ENCODE measurements at regions not wholly inside any gene's neighbourhood (a gene's known extent, or its start where the extent isn't known, plus 50 kb on each side); places are given as distances from the start of the nearest gene placed in this dataset.
"Not testable (repeated sequence)": the region's sequence is repeated elsewhere in the genome, so short reads cannot be mapped to it uniquely, and the experiment has no call there.

- no peak for DNase-seq
- in situ Hi-C loops (cut with MboI; ENCODE audit: low pct_unique_long_range_greater_than_20kb, low sequenced_read_pairs) = no loop called here
Measured at GRCh38 chr3:168981396-168981795, 682.1 kb downstream of the MECOM start.

GRCh38 chr3:168977716-168978374 lies 685.7 kb downstream of the MECOM start:
- DNase-seq = no peak
- in situ Hi-C loops (cut with MboI; ENCODE audit: low pct_unique_long_range_greater_than_20kb, low sequenced_read_pairs) = no loop called here

- DNase-seq = no peak
- in situ Hi-C loops (cut with MboI; ENCODE audit: low pct_unique_long_range_greater_than_20kb, low sequenced_read_pairs) = no loop called here
Measured at GRCh38 chr3:168976969-168977368, 686.5 kb downstream of the MECOM start.

GRCh38 chr3:168975576-168975975 lies 687.9 kb downstream of the MECOM start:
- DNase-seq = no peak
- in situ Hi-C loops (cut with MboI; ENCODE audit: low pct_unique_long_range_greater_than_20kb, low sequenced_read_pairs) = no loop called here

- in situ Hi-C loops (cut with MboI; ENCODE audit: low pct_unique_long_range_greater_than_20kb, low sequenced_read_pairs) = no loop called here
- DNase-seq = no peak
Measured at GRCh38 chr3:168974617-168975403, 688.7 kb downstream of the MECOM start.

- in situ Hi-C loops (cut with MboI; ENCODE audit: low pct_unique_long_range_greater_than_20kb, low sequenced_read_pairs) = no loop called here
- DNase-seq = no peak
Measured at GRCh38 chr3:168973897-168974296, 689.6 kb downstream of the MECOM start.

- no peak for DNase-seq
- in situ Hi-C loops (cut with MboI; ENCODE audit: low pct_unique_long_range_greater_than_20kb, low sequenced_read_pairs) = no loop called here
Measured at GRCh38 chr3:168973206-168973605, 690.3 kb downstream of the MECOM start.

- no peak for DNase-seq
- in situ Hi-C loops (cut with MboI; ENCODE audit: low pct_unique_long_range_greater_than_20kb, low sequenced_read_pairs) = no loop called here
Measured at GRCh38 chr3:168968609-168969008, 694.9 kb downstream of the MECOM start.

- in situ Hi-C loops (cut with MboI; ENCODE audit: low pct_unique_long_range_greater_than_20kb, low sequenced_read_pairs) = no loop called here
- no peak for DNase-seq
Measured at GRCh38 chr3:168964736-168965135, 698.8 kb downstream of the MECOM start.

- DNase-seq = no peak
- in situ Hi-C loops (cut with MboI; ENCODE audit: low pct_unique_long_range_greater_than_20kb, low sequenced_read_pairs) = no loop called here
Measured at GRCh38 chr3:168961271-168961670, 702.2 kb downstream of the MECOM start.

- in situ Hi-C loops (cut with MboI; ENCODE audit: low pct_unique_long_range_greater_than_20kb, low sequenced_read_pairs) = no loop called here
- DNase-seq = no peak
Measured at GRCh38 chr3:168959731-168960130, 703.8 kb downstream of the MECOM start.

GRCh38 chr3:168958466-168958865 lies 705.0 kb downstream of the MECOM start:
- in situ Hi-C loops (cut with MboI; ENCODE audit: low pct_unique_long_range_greater_than_20kb, low sequenced_read_pairs) = no loop called here
- no peak for DNase-seq

GRCh38 chr3:168956076-168956475 lies 707.4 kb downstream of the MECOM start:
- in situ Hi-C loops (cut with MboI; ENCODE audit: low pct_unique_long_range_greater_than_20kb, low sequenced_read_pairs) = no loop called here
- DNase-seq = no peak

GRCh38 chr3:168952551-168952950 lies 711.0 kb downstream of the MECOM start:
- DNase-seq = peak; percentile 8

GRCh38 chr3:168951884-168952283 lies 711.6 kb downstream of the MECOM start:
- in situ Hi-C loops (cut with MboI; ENCODE audit: low pct_unique_long_range_greater_than_20kb, low sequenced_read_pairs) = no loop called here
- DNase-seq = no peak

More at GRCh38 chr3:168952551-168952950, 711.0 kb downstream of the MECOM start:
- in situ Hi-C loops (cut with MboI; ENCODE audit: low pct_unique_long_range_greater_than_20kb, low sequenced_read_pairs) = no loop called here

GRCh38 chr3:168951368-168951767 lies 712.1 kb downstream of the MECOM start:
- DNase-seq = no peak

GRCh38 chr3:168950622-168951021 lies 712.9 kb downstream of the MECOM start:
- no peak for DNase-seq
- in situ Hi-C loops (cut with MboI; ENCODE audit: low pct_unique_long_range_greater_than_20kb, low sequenced_read_pairs) = no loop called here

More at GRCh38 chr3:168951368-168951767, 712.1 kb downstream of the MECOM start:
- in situ Hi-C loops (cut with MboI; ENCODE audit: low pct_unique_long_range_greater_than_20kb, low sequenced_read_pairs) = no loop called here

GRCh38 chr3:168939651-168940238 lies 723.8 kb downstream of the MECOM start:
- in situ Hi-C loops (cut with MboI; ENCODE audit: low pct_unique_long_range_greater_than_20kb, low sequenced_read_pairs) = no loop called here
- no peak for DNase-seq

GRCh38 chr3:168933614-168934013 lies 729.9 kb downstream of the MECOM start:
- in situ Hi-C loops (cut with MboI; ENCODE audit: low pct_unique_long_range_greater_than_20kb, low sequenced_read_pairs) = no loop called here
- DNase-seq = no peak

GRCh38 chr3:168929997-168930396 lies 733.5 kb downstream of the MECOM start:
- in situ Hi-C loops (cut with MboI; ENCODE audit: low pct_unique_long_range_greater_than_20kb, low sequenced_read_pairs); DNase-seq: not testable (repeated sequence)
